ENCODE measurements at regions not wholly inside any gene's neighbourhood (a gene's known extent, or its start where the extent isn't known, plus 50 kb on each side); places are given as distances from the start of the nearest gene placed in this dataset.

GRCh38 chr7:46494441-46494840 lies 573.4 kb upstream of the IGFBP3 start:
- Histone ChIP-seq H3K27ac (ENCODE audit: low read depth, low read length) (no peak overlapping the region), H3K36me3 (ENCODE audit: control insufficient read depth in 5 of 5, insufficient read depth in 5 of 5, low read length in 5 of 5) (no peaks in the 10 kb centered on the region)

GRCh38 chr7:46494028-46494427 lies 573.0 kb upstream of the IGFBP3 start:
- no peaks in the 10 kb centered on the region for H3K36me3 ChIP-seq (ENCODE audit: control insufficient read depth in 5 of 5, insufficient read depth in 5 of 5, low read length in 5 of 5)
- H3K27ac ChIP-seq (ENCODE audit: low read depth, low read length): no peak overlapping the region
- H3K27me3 ChIP-seq (ENCODE audit: control insufficient read depth in 5 of 5, insufficient read depth in 4 of 5, low read length in 5 of 5): no peaks in the 10 kb centered on the region
- H3K4me3 ChIP-seq (ENCODE audit: low read depth in 1 of 5, low read length in 5 of 5): no peak overlapping the region
- H3K4me1 ChIP-seq (ENCODE audit: control insufficient read depth in 5 of 5, insufficient read depth in 5 of 5, low read length in 5 of 5): no peaks in the 10 kb centered on the region
- H3K9me3 ChIP-seq (ENCODE audit: control insufficient read depth in 5 of 5, low read length in 5 of 5): peaks cover 0 to 10% (median 0%) of the 10 kb centered on the region in 5 donors
- H3K9ac ChIP-seq (ENCODE audit: low read length in 5 of 5): no peak overlapping the region

More at GRCh38 chr7:46494441-46494840, 573.4 kb upstream of the IGFBP3 start:
- H3K9me3 ChIP-seq (ENCODE audit: control insufficient read depth in 5 of 5, low read length in 5 of 5): peaks cover 0 to 10% (median 0%) of the 10 kb centered on the region in 5 donors
- no peak overlapping the region for H3K9ac ChIP-seq (ENCODE audit: low read length in 5 of 5)
- no peaks in the 10 kb centered on the region for H3K27me3 ChIP-seq (ENCODE audit: control insufficient read depth in 5 of 5, insufficient read depth in 4 of 5, low read length in 5 of 5)
- no peak overlapping the region for H3K4me3 ChIP-seq (ENCODE audit: low read depth in 1 of 5, low read length in 5 of 5)
- no peaks in the 10 kb centered on the region for H3K4me1 ChIP-seq (ENCODE audit: control insufficient read depth in 5 of 5, insufficient read depth in 5 of 5, low read length in 5 of 5)

GRCh38 chr7:46493196-46493595 lies 572.1 kb upstream of the IGFBP3 start:
- H3K27ac ChIP-seq (ENCODE audit: low read depth, low read length): no peak overlapping the region
- H3K9ac ChIP-seq (ENCODE audit: low read length in 5 of 5): no peak overlapping the region
- H3K4me3 ChIP-seq (ENCODE audit: low read depth in 1 of 5, low read length in 5 of 5): no peak overlapping the region
- no peaks in the 10 kb centered on the region for H3K4me1 ChIP-seq (ENCODE audit: control insufficient read depth in 5 of 5, insufficient read depth in 5 of 5, low read length in 5 of 5)
- H3K9me3 ChIP-seq (ENCODE audit: control insufficient read depth in 5 of 5, low read length in 5 of 5): peaks cover 0 to 7% (median 0%) of the 10 kb centered on the region in 5 donors
- H3K27me3 ChIP-seq (ENCODE audit: control insufficient read depth in 5 of 5, insufficient read depth in 4 of 5, low read length in 5 of 5): no peaks in the 10 kb centered on the region
- H3K36me3 ChIP-seq (ENCODE audit: control insufficient read depth in 5 of 5, insufficient read depth in 5 of 5, low read length in 5 of 5): no peaks in the 10 kb centered on the region

GRCh38 chr7:46492466-46492865 lies 571.4 kb upstream of the IGFBP3 start:
- H3K27me3 ChIP-seq (ENCODE audit: control insufficient read depth in 5 of 5, insufficient read depth in 4 of 5, low read length in 5 of 5): no peaks in the 10 kb centered on the region
- no peak overlapping the region for H3K9ac ChIP-seq (ENCODE audit: low read length in 5 of 5)
- peaks cover 0 to 3% (median 0%) of the 10 kb centered on the region in 5 donors for H3K9me3 ChIP-seq (ENCODE audit: control insufficient read depth in 5 of 5, low read length in 5 of 5)
- H3K4me3 ChIP-seq (ENCODE audit: low read depth in 1 of 5, low read length in 5 of 5): no peak overlapping the region
- H3K27ac ChIP-seq (ENCODE audit: low read depth, low read length): no peak overlapping the region
- H3K36me3 ChIP-seq (ENCODE audit: control insufficient read depth in 5 of 5, insufficient read depth in 5 of 5, low read length in 5 of 5): no peaks in the 10 kb centered on the region
- no peaks in the 10 kb centered on the region for H3K4me1 ChIP-seq (ENCODE audit: control insufficient read depth in 5 of 5, insufficient read depth in 5 of 5, low read length in 5 of 5)

GRCh38 chr7:46490406-46490805 lies 569.3 kb upstream of the IGFBP3 start:
- no peaks in the 10 kb centered on the region for H3K36me3 ChIP-seq (ENCODE audit: control insufficient read depth in 5 of 5, insufficient read depth in 5 of 5, low read length in 5 of 5)
- H3K9ac ChIP-seq (ENCODE audit: low read length in 5 of 5): no peak overlapping the region
- no peak overlapping the region for H3K27ac ChIP-seq (ENCODE audit: low read depth, low read length)
- no peaks in the 10 kb centered on the region for H3K4me1 ChIP-seq (ENCODE audit: control insufficient read depth in 5 of 5, insufficient read depth in 5 of 5, low read length in 5 of 5)
- H3K27me3 ChIP-seq (ENCODE audit: control insufficient read depth in 5 of 5, insufficient read depth in 4 of 5, low read length in 5 of 5): no peaks in the 10 kb centered on the region
- no peaks in the 10 kb centered on the region for H3K9me3 ChIP-seq (ENCODE audit: control insufficient read depth in 5 of 5, low read length in 5 of 5)
- H3K4me3 ChIP-seq (ENCODE audit: low read depth in 1 of 5, low read length in 5 of 5): no peak overlapping the region

- no peak overlapping the region for H3K27ac ChIP-seq (ENCODE audit: low read depth, low read length)
- no peaks in the 10 kb centered on the region for H3K36me3 ChIP-seq (ENCODE audit: control insufficient read depth in 5 of 5, insufficient read depth in 5 of 5, low read length in 5 of 5)
- no peaks in the 10 kb centered on the region for H3K9me3 ChIP-seq (ENCODE audit: control insufficient read depth in 5 of 5, low read length in 5 of 5)
- no peaks in the 10 kb centered on the region for H3K27me3 ChIP-seq (ENCODE audit: control insufficient read depth in 5 of 5, insufficient read depth in 4 of 5, low read length in 5 of 5)
- H3K4me3 ChIP-seq (ENCODE audit: low read depth in 1 of 5, low read length in 5 of 5): no peak overlapping the region
- no peaks in the 10 kb centered on the region for H3K4me1 ChIP-seq (ENCODE audit: control insufficient read depth in 5 of 5, insufficient read depth in 5 of 5, low read length in 5 of 5)
- no peak overlapping the region for H3K9ac ChIP-seq (ENCODE audit: low read length in 5 of 5)
Measured at GRCh38 chr7:46489106-46489505, 568.0 kb upstream of the IGFBP3 start.

- Histone ChIP-seq H3K9ac (ENCODE audit: low read length in 5 of 5) (no peak overlapping the region), H3K4me3 (ENCODE audit: low read depth in 1 of 5, low read length in 5 of 5) (no peak overlapping the region), H3K9me3 (ENCODE audit: control insufficient read depth in 5 of 5, low read length in 5 of 5) (no peaks in the 10 kb centered on the region), H3K4me1 (ENCODE audit: control insufficient read depth in 5 of 5, insufficient read depth in 5 of 5, low read length in 5 of 5) (no peaks in the 10 kb centered on the region), H3K27ac (ENCODE audit: low read depth, low read length) (no peak overlapping the region), H3K36me3 (ENCODE audit: control insufficient read depth in 5 of 5, insufficient read depth in 5 of 5, low read length in 5 of 5) (no peaks in the 10 kb centered on the region), H3K27me3 (ENCODE audit: control insufficient read depth in 5 of 5, insufficient read depth in 4 of 5, low read length in 5 of 5) (no peaks in the 10 kb centered on the region)
Measured at GRCh38 chr7:46488607-46489006, 567.5 kb upstream of the IGFBP3 start.

GRCh38 chr7:46486256-46487206 lies 565.5 kb upstream of the IGFBP3 start:
- H3K4me3 ChIP-seq (ENCODE audit: low read depth in 1 of 5, low read length in 5 of 5): no peak overlapping the region
- H3K4me1 ChIP-seq (ENCODE audit: control insufficient read depth in 5 of 5, insufficient read depth in 5 of 5, low read length in 5 of 5): no peaks in the 10 kb centered on the region
- no peaks in the 10 kb centered on the region for H3K36me3 ChIP-seq (ENCODE audit: control insufficient read depth in 5 of 5, insufficient read depth in 5 of 5, low read length in 5 of 5)
- no peaks in the 10 kb centered on the region for H3K27me3 ChIP-seq (ENCODE audit: control insufficient read depth in 5 of 5, insufficient read depth in 4 of 5, low read length in 5 of 5)
- no peaks in the 10 kb centered on the region for H3K9me3 ChIP-seq (ENCODE audit: control insufficient read depth in 5 of 5, low read length in 5 of 5)
- no peak overlapping the region for H3K9ac ChIP-seq (ENCODE audit: low read length in 5 of 5)
- H3K27ac ChIP-seq (ENCODE audit: low read depth, low read length): no peak overlapping the region

- no peak overlapping the region for H3K9ac ChIP-seq (ENCODE audit: low read length in 5 of 5)
- peaks cover 0 to 4% (median 0%) of the 10 kb centered on the region in 5 donors for H3K4me1 ChIP-seq (ENCODE audit: control insufficient read depth in 5 of 5, insufficient read depth in 5 of 5, low read length in 5 of 5)
- H3K4me3 ChIP-seq (ENCODE audit: low read depth in 1 of 5, low read length in 5 of 5): no peak overlapping the region
- no peaks in the 10 kb centered on the region for H3K36me3 ChIP-seq (ENCODE audit: control insufficient read depth in 5 of 5, insufficient read depth in 5 of 5, low read length in 5 of 5)
- H3K27me3 ChIP-seq (ENCODE audit: control insufficient read depth in 5 of 5, insufficient read depth in 4 of 5, low read length in 5 of 5): no peaks in the 10 kb centered on the region
- H3K27ac ChIP-seq (ENCODE audit: low read depth, low read length): no peak overlapping the region
- H3K9me3 ChIP-seq (ENCODE audit: control insufficient read depth in 5 of 5, low read length in 5 of 5): no peaks in the 10 kb centered on the region
Measured at GRCh38 chr7:46485481-46486065, 564.5 kb upstream of the IGFBP3 start.

- H3K4me3 ChIP-seq (ENCODE audit: low read depth in 1 of 5, low read length in 5 of 5): no peak overlapping the region
- no peak overlapping the region for H3K9ac ChIP-seq (ENCODE audit: low read length in 5 of 5)
- no peaks in the 10 kb centered on the region for H3K27me3 ChIP-seq (ENCODE audit: control insufficient read depth in 5 of 5, insufficient read depth in 4 of 5, low read length in 5 of 5)
- H3K9me3 ChIP-seq (ENCODE audit: control insufficient read depth in 5 of 5, low read length in 5 of 5): peaks cover 0 to 3% (median 0%) of the 10 kb centered on the region in 5 donors
- no peak overlapping the region for H3K27ac ChIP-seq (ENCODE audit: low read depth, low read length)
- H3K36me3 ChIP-seq (ENCODE audit: control insufficient read depth in 5 of 5, insufficient read depth in 5 of 5, low read length in 5 of 5): no peaks in the 10 kb centered on the region
- H3K4me1 ChIP-seq (ENCODE audit: control insufficient read depth in 5 of 5, insufficient read depth in 5 of 5, low read length in 5 of 5): peaks cover 0 to 6% (median 0%) of the 10 kb centered on the region in 5 donors
Measured at GRCh38 chr7:46484906-46485305, 563.8 kb upstream of the IGFBP3 start.
